ENCODE measurements at regions not wholly inside any gene's neighbourhood (a gene's known extent, or its start where the extent isn't known, plus 50 kb on each side); places are given as distances from the start of the nearest gene placed in this dataset.

- TF ChIP-seq POLR2AphosphoS5 (IDR thresholded peaks at IDR 0.05; ENCODE audit: low read depth, low read length) (no peak), CTCF (IDR thresholded peaks at IDR 0.05) (no peak), REST (IDR thresholded peaks at IDR 0.05; ENCODE audit: insufficient read depth in 1 of 2, low read depth in 2 of 2, low read length in 1 of 2) (no peak), TCF7L2 (IDR thresholded peaks at IDR 0.05; ENCODE audit: low read depth, low read length) (no peak), SIN3A (IDR thresholded peaks at IDR 0.05; ENCODE audit: borderline replicate concordance, insufficient read depth, low read depth, low read length) (no peak)
These were observed 216.9 kb upstream of the TNP1 start for GRCh38 chr2:217076657-217077232.

Data from Panc1 (cell line).